Medulla oblongata (tissue), 1 donor: ENCODE measurements at regions not wholly inside any gene's neighbourhood (a gene's known extent, or its start where the extent isn't known, plus 50 kb on each side); places are given as distances from the start of the nearest gene placed in this dataset.

ENCODE experiments used
- DNase-seq: peaks from one replicate; pipeline ENCODE4 v3.0.0-alpha.2; 2015; ENCODE audit errors: extremely low spot score

DNA sequence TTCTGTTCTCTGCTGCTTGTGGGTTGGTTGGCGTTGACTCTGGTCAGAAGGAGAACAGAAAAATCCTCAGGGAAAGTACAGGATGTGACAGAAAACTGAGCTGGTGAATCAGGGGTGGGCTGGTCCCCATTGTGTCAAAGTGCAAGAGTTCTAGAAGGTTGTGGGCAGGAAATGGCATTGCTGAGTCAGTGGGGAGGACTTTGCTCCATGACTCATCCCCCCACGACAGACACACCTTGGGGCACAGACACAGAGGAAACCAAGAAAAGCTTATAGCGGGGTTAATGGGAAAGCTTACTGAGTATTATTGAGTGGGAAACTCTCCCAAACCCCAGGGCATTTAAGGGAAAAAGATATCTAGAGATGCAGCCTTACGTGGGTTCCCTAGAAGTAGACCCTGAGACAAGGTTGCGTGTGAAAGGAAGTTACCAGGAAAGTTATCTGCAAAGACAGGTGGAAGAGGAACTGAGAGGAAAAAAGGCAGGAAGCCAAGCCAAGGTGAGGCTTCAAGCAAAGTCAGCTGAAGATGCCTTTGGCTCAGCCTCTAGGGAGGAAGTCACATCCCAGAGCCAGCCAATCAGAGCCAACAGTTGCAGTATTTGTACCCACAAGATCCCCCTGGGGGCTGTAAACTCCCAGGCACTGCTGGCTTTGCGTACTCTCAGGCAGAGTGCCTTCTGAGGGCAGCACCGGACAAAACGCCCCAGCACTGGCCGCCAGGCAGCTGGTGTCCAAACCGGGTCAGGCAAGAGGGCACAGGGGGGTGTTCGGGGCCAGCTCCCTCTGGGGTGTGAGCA, 86.4 kb downstream of the FOXL1 start:
- DNase-seq: no peak

DNA sequence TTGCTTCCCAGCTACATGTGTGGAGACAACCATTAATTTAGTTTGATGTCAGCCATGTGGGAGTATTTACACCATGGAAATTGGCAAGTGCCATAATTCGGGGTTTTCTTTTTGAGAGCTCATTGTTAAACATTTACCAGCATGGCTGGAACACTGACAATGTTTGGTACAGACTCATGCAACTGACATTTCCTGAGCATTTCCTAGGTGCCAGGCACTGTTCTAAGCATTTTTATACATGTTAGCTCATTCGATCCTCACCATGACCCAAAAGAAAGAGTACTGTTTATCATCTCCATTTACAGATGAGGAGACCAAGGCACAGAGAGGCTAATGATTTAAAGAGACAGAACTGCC, 86.9 kb downstream of the FOXL1 start:
- DNase-seq: no peak

DNA sequence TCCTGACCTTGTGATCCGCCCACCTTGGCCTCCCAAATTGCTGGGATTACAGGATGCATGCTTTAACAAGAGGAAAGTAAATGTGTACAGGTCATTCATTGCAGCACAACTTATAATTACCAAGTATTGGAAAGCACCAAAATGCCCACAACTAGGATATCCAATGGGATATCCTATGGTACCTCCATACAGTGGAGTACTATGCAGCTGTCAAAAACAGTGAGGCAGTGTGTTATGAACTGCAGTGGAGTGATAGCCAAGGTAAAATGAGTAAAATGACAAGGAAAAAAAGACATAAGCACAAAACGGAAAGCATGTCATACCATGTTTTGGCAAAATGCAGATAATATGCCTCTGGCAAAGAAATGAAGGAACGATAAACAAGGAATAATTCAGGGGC, 87.6 kb downstream of the FOXL1 start:
- no peak for DNase-seq

DNA sequence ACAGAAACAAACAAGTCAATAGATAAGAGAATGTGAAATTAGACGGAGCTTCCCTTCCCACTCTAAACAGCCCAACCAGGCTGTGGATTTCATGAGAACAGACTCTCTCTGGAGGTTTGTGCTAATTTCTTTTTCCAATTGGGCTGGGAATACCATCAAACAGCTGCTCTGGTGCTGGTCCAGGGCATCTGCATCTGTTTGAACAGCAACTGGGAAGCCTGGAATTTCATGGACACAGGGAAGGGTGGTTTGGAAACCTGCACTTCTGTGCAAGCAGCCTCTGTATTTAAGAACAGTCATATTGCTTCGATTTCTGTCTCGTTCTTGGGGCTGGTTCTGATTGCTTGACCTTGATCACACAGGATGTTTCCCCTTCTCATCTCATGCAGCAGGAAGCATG, 88.7 kb downstream of the FOXL1 start:
- no peak for DNase-seq

DNA sequence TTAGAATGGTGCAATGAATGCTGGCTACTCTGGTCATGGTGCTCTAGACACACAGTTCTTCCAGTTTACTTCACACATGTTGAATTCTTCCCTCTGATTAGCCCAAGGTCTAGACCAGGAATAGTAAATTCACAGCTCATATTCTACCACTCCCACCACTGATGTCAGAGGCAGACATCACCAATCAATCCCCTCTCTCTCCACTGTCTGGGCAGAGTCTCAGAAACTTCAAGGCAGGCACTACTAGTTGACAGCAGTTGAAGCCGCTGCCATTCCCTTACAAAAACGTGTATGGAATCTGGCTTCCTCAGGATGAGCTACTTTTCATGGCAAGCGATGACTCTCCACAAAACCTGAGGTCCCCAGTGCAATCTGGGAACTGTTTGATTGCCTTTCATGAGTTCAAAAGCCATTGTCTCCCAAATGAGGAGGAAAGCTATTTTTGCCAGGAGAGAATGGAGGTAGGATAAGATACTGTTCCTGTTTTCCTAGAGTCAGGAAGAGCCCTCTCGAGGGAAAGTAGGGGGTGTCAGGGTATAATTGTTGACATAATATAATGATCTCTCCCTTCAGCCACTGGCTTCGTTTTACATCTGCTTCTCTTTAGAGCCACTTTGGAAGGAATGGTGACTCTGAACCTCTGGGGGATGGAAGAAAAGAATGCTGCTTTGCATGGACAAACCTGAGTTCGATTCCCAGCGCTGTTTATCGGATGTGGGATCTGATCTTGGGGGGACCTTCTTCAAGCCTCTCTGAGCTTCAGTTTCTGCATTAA, 90.0 kb downstream of the FOXL1 start:
- no peak for DNase-seq

DNA sequence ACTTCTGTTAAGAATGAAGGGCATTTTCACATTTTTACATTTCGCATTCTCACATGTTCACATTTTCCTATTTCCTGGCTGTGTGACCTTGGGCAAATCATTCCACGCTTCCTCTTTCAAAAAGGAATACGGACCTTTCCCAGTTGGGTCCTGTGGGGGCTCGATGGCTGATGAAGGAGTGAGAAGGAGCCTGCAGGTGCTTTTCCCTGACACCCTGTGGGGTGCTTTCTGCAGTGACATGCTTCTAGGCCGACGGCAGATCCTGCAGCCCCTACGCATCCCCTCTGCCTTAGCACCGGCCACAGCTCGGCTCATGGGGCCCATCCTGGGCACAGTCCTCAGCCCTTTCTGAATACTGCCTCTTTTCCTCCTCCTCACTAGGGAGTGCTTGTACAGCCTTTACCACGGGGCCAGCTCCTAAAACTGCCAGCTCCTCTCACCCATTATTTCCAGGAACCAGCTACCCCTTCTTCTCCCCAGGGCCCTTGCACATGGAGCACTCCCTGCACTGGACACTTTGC, 91.0 kb downstream of the FOXL1 start:
- DNase-seq: no peak

DNA sequence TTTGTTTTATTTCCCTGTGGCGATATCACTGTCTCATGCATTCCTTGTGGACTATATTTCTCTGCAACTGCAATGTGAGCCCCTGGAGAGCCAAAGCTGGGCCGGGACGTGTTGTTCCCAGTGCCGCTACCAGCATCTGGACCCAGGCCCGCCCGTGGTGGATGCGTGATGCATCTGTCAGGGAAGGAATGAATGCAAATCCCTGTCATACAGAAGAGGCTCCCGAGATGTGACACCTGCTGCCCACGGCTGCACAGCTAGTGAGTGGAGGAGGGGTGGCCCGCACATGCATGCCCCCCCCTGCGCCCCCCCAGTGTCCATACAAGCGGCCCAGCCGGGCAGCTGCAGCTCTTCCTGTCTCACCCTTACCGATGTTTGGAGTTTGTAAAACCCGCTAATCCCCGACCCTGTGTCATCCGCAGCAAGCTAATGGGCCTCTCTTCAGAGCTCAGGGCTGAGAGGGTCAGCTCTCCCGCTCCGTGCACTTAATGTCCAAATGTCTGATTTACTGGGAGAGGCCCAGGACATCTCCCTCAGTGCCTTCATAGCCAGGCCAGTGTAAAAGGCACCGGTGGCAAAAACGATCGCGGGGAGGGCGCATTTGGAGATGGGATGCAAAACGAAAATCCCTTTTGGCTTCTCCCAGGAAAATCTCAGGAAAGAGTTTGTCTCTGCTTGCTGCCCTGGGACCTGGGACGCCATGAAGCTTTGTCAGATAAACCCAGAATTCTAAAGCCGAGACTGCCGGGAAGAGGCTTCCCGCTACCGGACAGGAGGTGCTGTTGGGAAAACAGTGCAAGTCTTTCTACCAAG, 91.8 kb downstream of the FOXL1 start:
- no peak for DNase-seq

DNA sequence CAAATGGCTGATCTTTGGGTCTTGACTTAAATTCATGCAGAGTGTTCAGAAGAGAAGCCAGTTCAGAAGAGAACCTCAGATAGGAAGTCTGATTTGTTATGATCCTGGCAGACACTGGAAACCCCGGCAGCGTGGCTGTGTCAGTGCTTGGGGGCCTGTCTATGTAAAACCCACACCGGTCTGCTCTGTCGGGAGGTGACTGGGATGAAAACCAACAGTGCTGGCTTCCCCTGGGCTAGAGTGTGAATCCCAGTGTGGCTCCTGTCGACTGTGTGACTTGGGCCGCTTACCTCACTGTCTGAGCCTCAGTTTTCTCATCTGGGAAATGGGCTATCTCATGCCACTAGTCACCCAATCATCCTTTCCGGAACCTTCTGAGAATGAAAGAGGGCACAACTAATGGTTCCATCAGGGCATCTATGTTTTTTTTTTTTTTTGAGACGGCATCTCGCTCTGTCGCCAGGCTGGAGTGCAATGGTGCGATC, 92.4 kb downstream of the FOXL1 start:
- no peak for DNase-seq

DNA sequence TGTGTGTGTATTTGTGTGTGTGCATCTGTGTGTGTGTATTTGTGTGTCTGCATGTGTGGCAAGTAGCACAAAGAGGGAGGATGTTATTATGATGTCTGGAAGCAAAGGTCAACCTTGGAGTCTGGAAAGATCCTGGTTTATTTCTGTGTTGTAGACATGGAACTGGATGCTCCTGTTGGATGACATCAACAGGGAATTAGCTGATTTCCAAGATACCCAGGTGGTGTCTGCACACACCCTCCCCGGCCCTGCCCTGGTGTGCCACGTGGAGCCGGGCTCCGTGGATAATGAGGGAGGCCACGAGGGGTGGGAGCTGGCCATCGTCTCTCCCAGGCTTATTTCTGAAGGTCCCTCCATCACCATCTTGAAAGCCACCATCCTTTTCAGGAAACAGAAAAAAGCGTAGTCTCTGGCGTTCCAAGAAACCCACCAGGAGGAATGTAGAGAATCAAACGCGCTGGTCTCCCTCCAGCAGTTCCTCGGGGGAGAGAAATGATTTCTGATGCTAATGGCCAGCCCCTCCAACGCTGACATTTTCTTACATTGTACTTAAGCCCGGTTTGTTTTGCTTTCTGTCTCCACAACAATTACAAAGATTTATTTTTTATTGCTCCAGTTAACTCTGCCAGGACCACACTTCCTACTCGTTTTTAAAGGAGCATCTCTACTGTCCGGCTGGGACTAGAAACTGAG, 93.3 kb downstream of the FOXL1 start:
- DNase-seq: no peak

DNA sequence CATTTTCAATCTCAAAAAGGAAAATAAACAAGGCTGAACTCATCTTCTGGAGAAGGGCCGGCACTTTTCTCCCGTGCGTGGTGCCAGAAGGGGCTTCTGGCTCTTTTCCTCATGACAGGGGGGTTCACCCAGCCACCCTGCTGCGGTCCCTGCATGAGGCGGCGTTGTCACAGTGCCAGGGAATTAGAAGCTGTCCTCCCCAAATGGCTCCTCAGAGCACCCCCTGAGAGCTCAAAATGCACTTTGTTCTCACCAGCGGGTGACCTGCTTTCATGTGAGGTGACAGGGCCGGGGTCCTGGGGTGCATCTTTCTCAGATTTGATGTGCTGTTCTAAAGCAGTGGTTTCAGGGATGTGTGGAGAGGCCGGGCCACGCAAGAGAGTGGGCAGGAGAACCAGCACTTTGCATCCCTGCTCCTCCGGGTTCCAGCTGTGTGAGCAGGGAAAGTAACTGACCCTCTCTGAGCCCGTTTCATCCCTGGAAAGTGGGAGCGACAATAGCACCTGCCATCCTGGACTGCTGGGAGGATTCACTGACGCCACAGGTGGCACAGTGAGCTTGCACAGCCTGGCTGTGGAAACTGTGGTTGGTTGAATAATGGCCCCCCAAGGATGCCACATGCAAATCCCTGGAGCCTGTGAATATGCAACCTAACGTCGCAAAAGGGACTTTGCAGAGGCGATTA, 94.0 kb downstream of the FOXL1 start:
- DNase-seq: no peak

DNA sequence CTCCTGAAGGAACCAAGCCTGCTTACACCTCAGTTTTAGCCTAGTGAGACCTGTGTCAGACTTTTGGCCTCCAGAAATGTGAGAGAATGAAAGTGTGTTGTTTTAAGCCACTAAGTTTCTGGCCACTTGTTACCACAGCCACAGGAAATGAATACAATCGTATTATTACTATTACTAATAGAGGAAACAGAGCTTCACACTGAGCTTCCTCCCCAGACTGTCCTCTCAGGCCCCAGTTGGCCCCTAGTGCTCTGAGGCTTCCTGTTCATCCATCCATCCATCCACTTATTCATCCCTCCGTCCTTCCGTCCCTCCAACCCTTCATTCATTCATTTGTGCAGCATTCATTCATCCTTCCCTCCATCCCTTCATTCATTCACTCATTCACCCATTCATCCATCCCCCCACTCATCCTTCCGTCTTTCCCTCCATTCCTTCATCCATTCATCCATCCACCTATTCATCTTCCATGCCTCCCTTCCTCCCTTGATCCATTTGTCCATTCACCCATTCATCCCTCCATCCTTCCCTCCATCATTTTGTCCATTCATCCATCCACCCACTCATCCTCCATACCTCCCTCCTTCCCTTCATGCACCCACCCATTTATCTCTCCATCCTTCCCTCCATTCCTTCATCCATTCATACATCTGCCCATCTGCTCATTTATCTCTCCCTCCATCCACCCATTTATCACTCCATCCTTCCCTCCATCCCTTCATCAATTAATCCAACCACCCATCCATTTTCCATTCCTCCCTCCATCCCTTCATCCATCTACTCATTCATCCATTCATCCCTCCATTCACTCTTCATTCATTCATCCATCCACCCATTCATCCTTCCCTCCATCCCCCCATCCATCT, 95.0 kb downstream of the FOXL1 start:
- no peak for DNase-seq

DNA sequence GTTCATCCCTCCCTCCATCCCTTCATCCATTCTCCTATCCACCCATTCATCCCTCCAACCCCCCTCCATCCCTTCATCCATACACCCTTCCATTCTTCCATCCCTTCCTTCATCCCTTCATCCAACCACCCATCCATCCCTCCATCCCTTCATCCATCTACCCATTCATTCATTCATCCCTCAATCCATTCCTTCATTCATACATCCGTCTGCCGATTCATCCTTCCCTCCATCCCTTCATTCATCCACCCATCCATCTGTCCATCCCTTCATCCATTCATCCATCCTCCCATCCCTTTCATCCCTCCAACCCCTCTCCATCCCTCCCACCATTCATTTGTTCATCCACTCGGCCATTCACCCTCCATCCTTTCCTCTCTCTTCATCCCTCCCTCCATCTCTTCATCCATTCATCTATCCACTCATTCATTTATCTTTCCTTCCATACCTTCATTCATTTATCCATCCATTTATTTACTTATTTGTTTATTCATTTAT, 95.7 kb downstream of the FOXL1 start:
- no peak for DNase-seq

DNA sequence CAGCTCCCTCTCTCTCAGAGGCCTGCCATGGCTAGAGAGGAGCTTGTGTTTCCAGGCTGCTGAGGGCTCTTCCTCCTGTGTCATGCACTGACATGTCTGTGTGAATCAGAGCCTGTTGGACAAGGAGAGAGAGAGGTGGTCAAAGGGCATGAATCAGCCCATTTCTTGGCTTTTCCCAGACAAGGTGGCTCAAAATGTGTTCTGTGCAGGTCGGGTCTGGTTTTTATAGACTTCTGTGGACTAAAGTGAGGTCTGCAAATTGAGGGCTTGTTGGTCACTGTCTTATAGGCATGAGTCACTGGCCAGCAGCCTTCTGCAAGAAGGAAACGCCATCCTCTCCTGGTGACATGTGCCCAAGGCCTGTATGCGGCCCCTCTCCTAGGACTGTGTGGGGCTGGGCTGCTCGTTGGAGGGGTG, 97.9 kb downstream of the FOXL1 start:
- no peak for DNase-seq

DNA sequence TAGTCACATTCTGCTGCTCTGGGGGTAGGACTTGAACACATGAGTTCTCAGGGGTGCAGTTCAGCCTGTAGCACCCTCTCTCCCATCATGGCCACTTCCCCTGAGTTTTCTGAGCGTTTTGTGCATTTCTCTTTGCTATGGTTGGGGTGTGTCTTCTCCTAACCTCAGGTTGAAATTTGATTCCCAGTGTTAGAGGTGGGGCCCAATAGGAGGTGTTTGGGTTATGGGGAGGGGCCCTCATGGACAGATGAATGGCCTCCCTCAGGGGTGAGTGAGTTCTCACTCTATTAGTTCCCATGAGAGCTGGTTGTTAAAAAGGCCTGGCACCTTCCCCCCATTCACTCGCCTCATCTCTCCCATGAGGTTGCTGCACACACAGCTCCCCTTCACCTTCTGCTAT, 101.1 kb downstream of the FOXL1 start:
- DNase-seq: no peak

DNA sequence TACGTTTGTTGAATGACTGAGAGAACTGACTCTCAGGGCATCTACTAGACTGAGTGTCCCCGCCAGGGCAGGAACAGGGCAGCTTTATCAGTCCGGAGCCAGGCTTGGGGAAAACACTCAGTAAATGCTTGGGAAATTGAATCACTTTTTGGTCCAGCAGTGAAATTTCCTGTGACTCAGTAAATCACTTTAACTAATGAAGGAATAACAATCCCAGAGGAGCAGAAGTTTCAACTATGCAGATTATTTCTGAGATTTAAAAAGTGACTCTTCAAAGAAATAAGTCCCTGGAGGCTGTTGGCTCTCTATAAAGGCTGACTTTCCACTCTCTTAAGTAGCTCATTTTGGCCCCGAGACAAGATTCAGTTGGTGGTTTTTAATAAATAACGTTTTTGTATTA, 101.8 kb downstream of the FOXL1 start:
- DNase-seq: no peak

DNA sequence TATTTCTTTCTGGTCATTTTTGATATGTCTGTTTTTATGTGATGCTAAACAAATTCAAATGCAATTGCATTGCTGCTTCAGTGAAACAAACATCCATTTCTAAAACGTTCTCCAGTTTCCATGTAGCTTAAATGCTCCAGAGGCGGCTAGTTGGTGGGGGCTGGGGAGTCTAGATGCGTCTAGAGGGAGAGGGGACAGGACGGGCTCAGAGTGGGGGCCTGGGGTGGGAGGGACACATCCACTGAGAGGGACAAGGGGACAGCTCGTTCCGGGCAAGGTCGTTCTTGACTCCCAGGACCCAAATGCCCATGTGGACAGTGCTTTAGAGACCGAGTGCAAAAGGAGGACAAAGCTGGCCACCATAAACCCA, 102.3 kb downstream of the FOXL1 start:
- no peak for DNase-seq

DNA sequence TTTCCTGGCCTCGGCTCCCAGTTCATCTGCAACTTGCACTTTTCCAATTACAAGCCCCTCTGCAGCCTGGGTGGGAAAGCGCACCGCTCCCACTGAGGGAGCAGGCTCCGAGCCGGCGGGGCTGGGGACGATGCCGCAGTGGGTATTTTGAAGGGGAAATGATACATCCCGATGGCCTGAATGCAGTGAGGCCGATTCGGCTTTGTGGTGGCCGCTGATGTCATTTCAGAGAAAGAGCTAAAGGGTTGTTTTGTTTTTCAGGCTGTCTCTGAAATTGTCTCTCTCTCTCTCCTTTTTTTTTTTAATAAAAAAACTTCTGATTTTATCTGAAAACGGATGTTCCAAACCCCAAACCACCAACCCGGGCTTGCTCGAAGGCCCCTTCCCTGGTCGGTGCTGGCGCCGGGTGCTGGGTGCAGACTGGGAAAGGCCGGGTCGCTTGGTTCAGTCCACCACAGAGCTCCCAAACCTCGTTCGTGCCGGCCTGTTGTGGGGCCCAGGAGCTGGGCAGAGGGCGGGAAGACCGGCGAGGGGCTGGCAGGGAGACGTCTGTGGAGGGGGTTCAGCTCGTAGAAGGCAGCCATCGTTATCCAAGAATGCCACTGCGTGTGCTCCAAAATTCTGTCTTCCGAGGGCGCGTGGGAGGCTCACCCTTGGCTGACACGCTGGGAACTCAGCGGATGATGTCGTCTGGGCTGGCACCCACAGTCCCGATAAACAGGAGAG, 102.8 kb downstream of the FOXL1 start:
- DNase-seq: no peak

DNA sequence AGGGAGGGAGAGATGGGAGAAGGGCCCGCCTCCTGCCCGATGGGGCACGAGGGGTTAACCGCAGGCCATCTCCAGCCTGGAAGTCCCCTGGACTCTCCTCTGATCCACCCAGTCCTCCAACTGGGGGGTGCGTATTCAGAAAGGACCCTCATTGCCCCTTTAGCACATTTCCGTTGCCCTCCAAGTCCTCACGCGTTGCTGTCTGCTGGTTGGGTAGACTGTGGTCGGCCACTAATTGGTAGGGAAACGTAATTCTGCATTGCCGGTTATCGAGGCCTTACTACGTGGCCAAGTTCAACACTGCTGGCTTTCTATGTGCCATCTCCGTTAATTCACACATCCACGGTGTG, 103.4 kb downstream of the FOXL1 start:
- no peak for DNase-seq

DNA sequence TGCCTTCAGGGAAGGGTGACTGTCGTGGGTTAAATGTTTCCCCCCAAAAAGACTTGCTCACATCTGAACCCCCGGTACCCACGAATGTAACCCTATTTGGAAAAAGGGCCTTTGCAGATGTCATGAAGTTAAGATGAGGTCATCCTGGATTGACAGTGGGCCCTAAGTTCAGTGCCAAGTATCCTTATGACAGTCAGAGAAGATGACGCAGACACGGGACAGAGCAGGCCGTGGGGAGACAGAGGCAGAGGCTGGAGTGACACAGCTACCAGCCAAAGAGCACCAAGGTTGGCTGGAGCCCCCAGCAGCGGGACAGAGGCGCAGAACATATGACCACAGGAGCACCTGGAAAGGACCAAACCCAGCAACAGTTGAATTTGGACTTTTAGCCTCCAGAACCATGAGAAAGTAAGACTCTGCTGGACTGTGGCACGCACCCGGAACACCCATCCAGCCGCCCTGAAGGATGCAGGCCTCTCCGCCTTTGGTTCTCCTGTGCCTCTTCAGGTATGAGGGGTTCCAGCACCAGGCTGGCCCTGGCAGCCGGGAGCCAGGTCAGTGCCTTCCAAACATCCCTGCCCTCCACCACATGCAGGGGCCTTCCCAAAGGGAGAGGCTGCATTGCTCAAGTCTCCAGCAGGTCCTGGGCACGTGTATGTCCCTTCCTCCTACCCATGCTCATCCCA, 104.0 kb downstream of the FOXL1 start:
- no peak for DNase-seq
